ENCODE measurements at regions not wholly inside any gene's neighbourhood (a gene's known extent, or its start where the extent isn't known, plus 50 kb on each side); places are given as distances from the start of the nearest gene placed in this dataset.

DNA sequence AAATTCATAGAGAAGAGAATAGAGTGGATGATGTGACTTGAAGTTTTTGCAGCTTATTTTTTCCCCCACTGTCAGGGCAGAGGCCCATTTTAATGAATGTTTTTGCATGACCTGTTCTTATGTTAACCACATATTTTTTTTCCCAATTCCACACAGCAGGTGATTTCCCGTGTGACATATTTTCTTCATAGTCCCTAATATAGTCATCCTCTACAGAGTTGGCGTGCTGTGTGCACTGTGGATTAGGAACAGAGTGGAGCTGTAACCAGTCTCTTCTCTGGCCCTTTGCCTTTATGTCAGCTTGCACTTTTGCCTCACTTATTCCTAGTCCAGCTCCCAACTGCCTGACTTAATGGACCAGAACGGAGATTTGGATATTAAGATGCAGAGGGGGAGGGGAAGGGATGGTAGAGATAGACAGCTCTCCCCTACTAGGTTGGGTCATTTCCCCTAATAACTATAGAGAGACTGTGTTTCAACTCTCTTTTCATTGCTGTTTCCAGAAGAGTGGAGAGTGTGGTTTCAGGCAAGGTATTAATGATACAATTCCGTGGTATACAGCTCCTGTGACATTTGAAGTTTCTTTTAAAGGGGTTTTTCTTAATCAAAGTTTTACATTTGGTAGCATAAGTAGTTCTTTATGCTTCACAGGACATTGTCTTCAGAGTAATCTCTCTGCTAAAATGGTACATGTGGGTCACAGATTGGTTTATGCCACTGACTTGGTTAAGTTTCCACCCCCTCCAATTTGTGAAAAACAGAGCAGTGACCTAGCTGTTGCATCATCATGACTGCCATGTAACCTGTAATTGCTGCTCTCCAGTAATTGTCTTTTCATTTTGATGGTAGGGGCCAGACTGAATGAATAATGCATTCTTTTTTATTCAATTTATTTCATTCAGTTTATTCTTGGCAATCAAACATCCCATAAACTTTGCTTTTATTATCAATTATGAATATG lies 161.3 kb downstream of the HAUS1 start:
- no peak for DNase-seq (ENCODE audit: low read depth in 2 of 2)

DNA sequence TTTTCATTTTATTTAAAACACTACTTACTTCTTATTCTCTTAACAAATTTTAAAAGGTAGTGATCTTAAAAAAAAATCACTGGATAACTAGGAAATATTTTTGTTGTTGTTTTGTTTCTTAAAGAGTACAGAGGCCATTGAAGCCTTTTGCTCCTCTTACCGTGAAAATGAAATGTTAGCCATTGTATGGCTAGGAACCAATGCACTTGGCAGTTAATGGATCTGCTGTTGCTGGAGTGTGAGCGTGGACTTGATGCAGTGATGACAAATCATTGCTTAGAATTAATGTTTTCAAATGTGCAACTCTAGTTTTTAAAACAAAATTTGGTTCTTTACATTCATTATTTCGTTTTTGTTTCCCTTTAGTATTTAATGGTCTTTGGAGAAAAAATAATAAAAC lies 162.3 kb downstream of the HAUS1 start:
- no peak for DNase-seq (ENCODE audit: low read depth in 2 of 2)

DNA sequence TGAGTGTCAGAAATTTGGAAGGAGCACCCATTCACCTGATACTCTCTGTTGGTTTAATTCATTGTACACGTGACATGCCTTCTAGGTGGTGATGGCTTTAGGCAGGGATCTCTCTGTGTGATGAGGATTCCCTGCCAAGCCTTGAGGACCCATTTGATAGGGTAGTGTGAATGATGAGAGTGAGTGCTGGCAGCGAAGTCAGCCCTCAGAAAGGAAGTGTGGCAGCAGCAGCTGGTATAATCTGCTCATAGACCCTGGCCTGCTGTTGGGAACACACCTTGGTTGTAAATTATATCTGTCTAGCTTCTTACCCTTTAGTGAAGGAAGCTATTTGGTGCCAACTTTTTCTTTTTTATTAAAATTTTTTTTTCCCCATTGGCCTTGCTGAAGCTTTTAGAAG lies 164.5 kb downstream of the HAUS1 start:
- DNase-seq (ENCODE audit: low read depth in 2 of 2) = no peak

- DNase-seq (ENCODE audit: low read depth in 2 of 2) = no peak
Measured at GRCh38 chr18:46269275-46269674, 165.1 kb downstream of the HAUS1 start.

DNA sequence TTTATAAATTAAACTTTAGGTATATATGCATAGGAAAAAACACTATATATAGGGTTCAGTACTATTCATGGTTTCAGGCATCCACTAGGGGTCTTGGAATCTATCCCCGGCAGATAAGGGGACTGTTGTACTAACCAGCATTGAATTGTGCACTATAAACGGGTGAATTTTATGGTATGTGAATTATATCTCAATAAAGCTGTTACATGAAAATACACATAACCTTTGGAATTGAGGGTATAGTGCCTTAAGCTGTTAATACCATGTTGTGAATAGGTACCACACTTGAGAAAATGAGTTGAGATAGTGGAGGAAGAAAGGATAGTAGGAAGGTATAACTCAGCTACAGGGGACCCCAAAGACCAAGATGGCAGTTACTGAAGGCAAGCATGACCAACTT lies 167.3 kb downstream of the HAUS1 start:
- DNase-seq (ENCODE audit: low read depth in 2 of 2) = no peak

- DNase-seq (ENCODE audit: low read depth in 2 of 2) = no peak
Measured at GRCh38 chr18:46273861-46274260, 169.7 kb downstream of the HAUS1 start.

GRCh38 chr18:46274266-46274665 lies 170.1 kb downstream of the HAUS1 start:
- DNase-seq (ENCODE audit: low read depth in 2 of 2) = no peak

GRCh38 chr18:46275370-46275769 lies 171.2 kb downstream of the HAUS1 start:
- DNase-seq (ENCODE audit: low read depth in 2 of 2) = no peak

DNA sequence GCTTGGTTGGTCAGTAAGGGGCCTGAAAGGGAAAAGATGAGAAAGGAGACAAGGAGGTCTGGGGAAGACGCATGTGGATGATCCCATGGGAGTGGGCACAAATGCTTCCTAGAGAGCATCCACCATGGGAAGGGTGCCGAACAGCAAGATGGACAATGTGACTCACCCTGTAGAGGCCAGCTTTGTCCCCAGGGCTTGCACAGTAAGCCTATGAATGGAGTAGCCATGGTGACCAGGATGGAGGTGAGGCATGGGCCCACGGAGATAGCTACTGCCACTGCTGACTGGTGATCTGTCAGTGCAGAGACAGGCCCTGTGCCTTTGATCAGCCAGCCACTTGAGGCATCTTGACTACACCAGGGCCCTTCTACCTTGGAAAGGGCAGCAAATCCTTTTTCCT lies 172.6 kb downstream of the HAUS1 start:
- DNase-seq (ENCODE audit: low read depth in 2 of 2) = no peak

- no peak for DNase-seq (ENCODE audit: low read depth in 2 of 2)
Measured at GRCh38 chr18:46278481-46279465, 174.6 kb downstream of the HAUS1 start.

DNA sequence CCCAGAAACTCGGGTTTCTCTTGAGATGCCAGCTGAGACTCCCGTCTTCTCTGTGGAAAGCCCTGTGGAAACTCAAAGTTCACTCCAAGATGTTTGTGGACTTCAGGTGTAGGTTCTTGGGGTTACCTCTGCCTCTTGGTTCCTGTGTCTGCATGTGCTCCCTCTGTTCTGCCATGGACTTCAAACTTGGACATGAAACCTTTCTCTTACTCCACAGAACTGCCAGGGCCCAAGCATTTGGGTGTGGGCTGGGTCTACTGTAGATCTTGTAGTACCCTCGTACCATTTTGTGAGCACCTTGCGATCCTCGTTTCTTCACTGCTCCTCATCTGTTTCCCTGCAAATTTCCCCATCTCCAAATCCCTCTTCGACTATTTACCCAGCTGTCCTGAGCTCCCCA lies 175.5 kb downstream of the HAUS1 start:
- no peak for DNase-seq (ENCODE audit: low read depth in 2 of 2)

DNA sequence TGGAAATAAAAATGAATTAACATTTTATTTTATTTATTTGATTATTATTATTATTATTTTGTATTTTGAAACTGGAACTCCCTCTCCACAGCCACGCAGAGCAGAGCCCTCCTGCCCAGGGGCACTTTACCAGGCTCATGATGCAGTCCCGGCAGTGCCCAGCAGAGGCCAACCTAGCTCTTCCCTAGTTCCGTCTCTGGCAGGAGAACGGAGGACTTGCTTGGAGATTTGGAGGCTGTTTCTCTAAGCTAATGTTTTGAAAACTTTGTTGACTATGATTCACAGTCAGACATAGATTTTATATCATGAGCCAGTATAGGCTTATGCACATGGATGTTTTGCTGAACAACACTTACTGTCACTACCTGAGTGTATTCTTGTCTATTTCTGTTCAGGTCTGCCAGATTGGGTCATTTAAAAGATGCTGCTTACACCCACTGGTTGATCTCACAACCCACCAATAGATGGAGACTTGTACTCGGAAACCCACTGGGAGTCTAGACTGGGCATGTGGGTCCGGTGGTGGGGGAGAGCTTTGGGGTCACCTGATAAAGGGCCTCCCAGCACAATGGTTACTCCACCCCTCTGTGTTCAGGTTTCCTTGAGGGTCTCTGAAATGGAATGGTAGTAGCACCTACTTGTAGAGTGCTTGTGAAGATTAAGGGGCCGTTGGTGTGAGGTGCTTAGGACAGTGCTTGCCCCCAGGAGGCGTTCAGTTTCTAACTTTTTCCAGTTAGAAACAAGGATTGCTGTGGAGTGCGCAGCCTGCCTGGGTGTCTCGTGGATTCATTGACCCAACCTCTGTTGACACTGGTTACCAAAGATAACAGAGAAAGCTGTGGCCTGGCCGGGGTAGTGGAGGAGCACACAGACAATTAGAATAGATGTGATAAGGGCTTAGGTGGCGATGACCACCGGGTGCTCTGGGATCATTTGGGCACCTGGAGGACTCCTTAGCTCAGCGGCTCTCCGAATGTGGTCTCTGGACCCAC lies 177.3 kb downstream of the HAUS1 start:
- DNase-seq (ENCODE audit: low read depth in 2 of 2) = peak; percentile 7 to 13

DNA sequence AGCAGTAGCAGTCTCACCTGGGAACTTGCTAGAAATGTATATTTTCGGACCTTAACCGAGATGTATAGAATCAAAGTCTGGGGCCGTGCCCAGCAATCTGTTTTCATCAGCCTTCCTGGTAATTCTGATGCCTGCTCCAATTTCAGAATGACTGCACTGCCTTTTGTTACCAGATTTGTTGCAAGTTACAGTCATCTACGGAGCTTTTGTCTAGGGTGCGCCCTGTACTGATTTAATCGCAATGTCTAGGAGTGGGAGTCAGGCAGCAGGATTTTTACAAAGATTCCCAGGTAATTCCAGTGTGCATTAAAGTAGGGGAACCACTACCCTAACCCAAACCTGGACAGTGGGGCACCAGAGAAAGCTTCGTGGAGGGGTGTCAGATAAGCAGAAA lies 178.0 kb downstream of the HAUS1 start:
- DNase-seq (ENCODE audit: low read depth in 2 of 2) = no peak

- DNase-seq (ENCODE audit: low read depth in 2 of 2) = no peak
Measured at GRCh38 chr18:46282646-46283045, 178.5 kb downstream of the HAUS1 start.

DNA sequence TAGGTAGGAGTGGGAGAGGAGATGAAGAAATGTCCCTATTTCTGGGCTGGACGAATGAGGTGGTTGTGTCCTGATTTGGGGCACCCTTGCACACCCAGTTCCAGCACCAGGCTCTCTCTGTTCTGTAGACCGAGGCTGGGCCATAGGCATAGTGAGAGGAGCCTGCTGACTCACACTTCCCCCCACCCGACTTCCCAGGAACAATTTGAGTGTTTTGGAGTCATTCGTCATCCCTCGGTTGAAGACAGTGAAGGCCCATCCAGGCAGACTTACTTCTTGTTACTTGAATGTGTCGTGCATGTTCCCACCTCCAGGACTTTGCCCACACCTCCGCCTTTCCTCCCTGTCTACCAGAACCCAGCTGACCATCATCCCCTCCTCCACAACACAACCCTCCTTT lies 179.1 kb downstream of the HAUS1 start:
- DNase-seq (ENCODE audit: low read depth in 2 of 2) = no peak

GRCh38 chr18:46283895-46284295 lies 179.7 kb downstream of the HAUS1 start:
- no peak for DNase-seq (ENCODE audit: low read depth in 2 of 2)

- DNase-seq (ENCODE audit: low read depth in 2 of 2) = no peak
Measured at GRCh38 chr18:46289463-46289862, 185.3 kb downstream of the HAUS1 start.

DNA sequence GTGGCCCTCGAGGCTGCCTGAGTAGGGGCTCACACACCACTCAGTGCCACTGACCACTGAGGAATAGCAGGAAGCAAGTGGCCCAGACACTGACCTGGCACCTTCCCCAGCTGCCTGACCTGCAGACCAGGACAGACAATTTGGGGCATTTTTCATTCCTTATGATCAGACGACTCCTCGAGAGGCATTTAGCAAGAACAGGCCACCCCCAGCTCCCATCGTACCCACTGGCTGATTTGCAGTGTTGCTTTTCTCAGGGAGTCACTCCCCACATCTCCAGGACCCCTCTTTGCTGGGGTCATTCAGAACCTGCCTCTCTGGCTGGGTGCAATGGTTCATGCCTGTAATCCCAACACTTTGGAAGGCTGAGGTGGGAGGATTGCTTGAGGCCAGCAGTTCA lies 185.7 kb downstream of the HAUS1 start:
- DNase-seq (ENCODE audit: low read depth in 2 of 2) = no peak

DNA sequence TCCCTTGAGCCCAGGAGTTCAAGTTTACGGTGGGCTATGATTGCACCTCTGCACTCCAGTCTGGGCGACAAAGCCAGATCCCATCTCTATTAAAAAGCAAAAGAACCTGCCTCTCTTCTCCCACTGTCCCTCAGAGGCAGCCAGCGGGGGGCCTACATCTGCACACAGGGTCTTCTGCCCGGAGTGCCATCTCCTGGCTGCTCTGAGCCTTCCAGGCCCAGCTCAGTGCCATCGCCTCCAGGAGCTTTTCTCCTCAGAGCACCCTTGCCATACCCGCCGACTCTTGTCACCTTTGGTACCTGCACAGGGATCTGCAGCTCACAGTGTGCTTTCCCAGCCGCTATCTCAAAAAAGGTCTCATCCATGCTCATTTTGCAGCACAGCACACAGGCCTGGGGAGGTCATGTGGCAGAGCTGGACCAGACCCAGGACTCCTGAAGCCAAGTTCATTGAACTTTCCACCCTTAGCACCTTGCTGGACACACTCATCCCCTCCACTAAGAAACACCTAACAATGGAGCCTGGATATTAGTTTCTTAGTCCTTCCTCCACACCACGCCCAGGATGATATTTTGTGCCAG lies 186.3 kb downstream of the HAUS1 start:
- DNase-seq (ENCODE audit: low read depth in 2 of 2) = no peak

DNA sequence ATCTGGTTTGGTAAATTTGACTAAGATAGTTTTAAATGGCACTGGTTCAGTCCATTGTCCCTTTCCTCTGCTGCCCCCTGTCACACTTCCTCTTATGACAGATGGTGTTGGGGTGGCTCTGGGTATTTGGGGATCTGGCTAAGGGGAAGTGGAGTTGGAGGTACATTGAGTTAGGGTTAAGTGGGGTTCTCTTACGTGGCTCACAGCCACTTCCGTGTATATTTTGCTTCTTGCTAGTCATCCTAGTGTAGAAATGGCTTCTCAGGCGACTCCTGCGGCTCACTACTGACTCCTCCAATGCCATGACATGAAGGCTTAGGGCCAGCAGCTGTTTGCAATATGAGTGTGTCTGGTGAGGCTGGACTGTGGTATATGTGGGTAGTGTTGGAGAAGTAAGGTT lies 187.0 kb downstream of the HAUS1 start:
- DNase-seq (ENCODE audit: low read depth in 2 of 2) = no peak

- no peak for DNase-seq (ENCODE audit: low read depth in 2 of 2)
Measured at GRCh38 chr18:46293742-46294181, 189.6 kb downstream of the HAUS1 start.
